Activated CD4-positive, alpha-beta memory T cell treated with anti-CD3 and anti-CD28 coated beads, Interleukin-2, amount 10 ng/mL, durations not matched to agents 7 days and 5 days (primary cell): ENCODE measurements at regions not wholly inside any gene's neighbourhood (a gene's known extent, or its start where the extent isn't known, plus 50 kb on each side); places are given as distances from the start of the nearest gene placed in this dataset.

Source experiments
- CTCF ChIA-PET: fragments of 350-600 bp; sonication (Branson Sonifier 250); formaldehyde crosslinking; loops from one replicate; lab custom pipeline; 2021; ENCODE audit warnings: antibody characterized with exemption, inconsistent platforms; lab: Charles Lee
- POLR2A ChIA-PET: fragments of 350-600 bp; sonication (Branson Sonifier 250); formaldehyde crosslinking; loops from one replicate; lab custom pipeline; 2021; ENCODE audit warnings: antibody characterized with exemption; lab: Charles Lee
- DNase-seq: peaks from one replicate; pipeline ENCODE4 v3.0.0-alpha.2; 2020
- H3K27ac Mint-ChIP-seq: one replicate; pipeline ENCODE4 v1.8.0; 2021; ENCODE audit warnings: mild to moderate bottlenecking, mixed read lengths
- H3K27me3 Mint-ChIP-seq: one replicate; pipeline ENCODE4 v1.8.0; 2021; ENCODE audit warnings: mixed read lengths
- H3K36me3 Mint-ChIP-seq: one replicate; pipeline ENCODE4 v1.8.0; 2021; ENCODE audit warnings: low read depth, mixed read lengths
- H3K4me1 Mint-ChIP-seq: one replicate; pipeline ENCODE4 v1.8.0; 2021; ENCODE audit warnings: mixed read lengths
- H3K4me3 Mint-ChIP-seq: one replicate; pipeline ENCODE4 v1.8.0; 2021; ENCODE audit warnings: mild to moderate bottlenecking, mixed read lengths
- H3K9me3 Mint-ChIP-seq: one replicate; pipeline ENCODE4 v1.8.0; 2021; ENCODE audit warnings: mixed read lengths

- H3K36me3 Mint-ChIP-seq: no peaks in the 10 kb centered on the region
- CTCF ChIA-PET: no interaction called here
- H3K27ac Mint-ChIP-seq: no peak overlapping the region
Observed at GRCh38 chr12:22990501-22990900, 365.5 kb downstream of the ETNK1 start.

DNA sequence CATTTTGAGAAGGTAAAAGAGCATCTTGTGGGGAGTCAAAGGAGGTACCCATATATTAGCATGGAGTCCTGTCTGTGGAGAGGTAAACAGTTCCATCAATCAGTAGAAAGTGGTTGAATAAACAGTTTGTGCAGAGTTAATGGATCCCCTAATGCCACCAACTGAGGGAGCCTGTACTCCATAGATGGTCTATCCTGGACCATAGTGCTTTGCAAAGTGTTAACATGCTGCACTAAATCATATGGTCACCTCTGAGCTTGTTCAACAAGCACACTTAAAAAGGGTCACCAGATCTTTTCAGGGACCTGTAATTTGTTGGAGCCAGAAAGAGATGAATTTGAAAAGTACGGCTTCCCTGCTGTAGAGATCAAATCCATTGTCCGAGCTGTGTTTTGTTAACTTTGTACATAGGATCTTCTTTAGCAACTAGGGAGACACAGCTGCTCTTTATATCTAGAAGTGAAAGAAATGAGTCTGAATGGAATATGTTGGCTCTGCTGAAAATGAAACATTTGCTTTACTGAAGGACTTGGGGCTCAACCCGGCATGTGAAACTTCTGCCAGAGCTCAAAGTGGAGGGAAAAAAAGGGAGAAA lies 366.4 kb downstream of the ETNK1 start:
- no peak for DNase-seq
- Mint-ChIP-seq H3K9me3 (no peaks in the 10 kb centered on the region), H3K36me3 (no peaks in the 10 kb centered on the region), H3K27me3 (no peaks in the 10 kb centered on the region), H3K4me1 (no peaks in the 10 kb centered on the region), H3K4me3 (no peak overlapping the region), H3K27ac (no peak overlapping the region)
- CTCF ChIA-PET: no interaction called here
- POLR2A ChIA-PET: no interaction called here

More at GRCh38 chr12:22990501-22990900, 365.5 kb downstream of the ETNK1 start:
- POLR2A ChIA-PET: no interaction called here
- no peaks in the 10 kb centered on the region for H3K27me3 Mint-ChIP-seq
- no peak overlapping the region for H3K4me3 Mint-ChIP-seq
- no peaks in the 10 kb centered on the region for H3K4me1 Mint-ChIP-seq
- H3K9me3 Mint-ChIP-seq: no peaks in the 10 kb centered on the region
- no peak for DNase-seq

GRCh38 chr12:22993609-22994315 lies 368.8 kb downstream of the ETNK1 start:
- ChIA-PET CTCF (no interaction called here), POLR2A (no interaction called here)
- Mint-ChIP-seq H3K27ac (no peak overlapping the region), H3K4me3 (no peak overlapping the region), H3K9me3 (no peaks in the 10 kb centered on the region), H3K27me3 (no peaks in the 10 kb centered on the region), H3K4me1 (no peaks in the 10 kb centered on the region), H3K36me3 (no peaks in the 10 kb centered on the region)
- no peak for DNase-seq

GRCh38 chr12:22994316-22994675 lies 369.3 kb downstream of the ETNK1 start:
- Mint-ChIP-seq H3K27me3 (no peaks in the 10 kb centered on the region), H3K9me3 (no peaks in the 10 kb centered on the region), H3K4me1 (no peaks in the 10 kb centered on the region), H3K4me3 (no peak overlapping the region), H3K36me3 (no peaks in the 10 kb centered on the region), H3K27ac (no peak overlapping the region)
- DNase-seq: no peak
- ChIA-PET CTCF (no interaction called here), POLR2A (no interaction called here)

DNA sequence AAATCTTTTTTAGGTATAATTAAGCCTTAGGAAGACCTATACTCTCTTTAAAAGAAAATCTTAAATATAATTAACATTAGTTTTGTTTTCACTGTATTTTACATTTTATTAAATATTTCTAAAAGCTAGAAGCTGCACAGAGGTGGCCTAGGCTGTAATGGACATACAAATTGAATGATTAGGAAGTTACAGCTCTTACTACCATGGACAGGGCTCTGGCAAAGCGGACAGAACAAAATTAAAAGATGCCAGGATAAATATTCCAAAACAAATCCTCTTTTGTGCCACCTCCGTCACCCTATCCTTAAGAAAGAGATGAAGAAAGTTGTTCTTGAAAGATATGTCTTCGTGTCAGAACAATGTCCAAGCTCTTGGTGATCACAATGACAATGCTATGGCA lies 376.5 kb downstream of the ETNK1 start:
- no peak for DNase-seq
- H3K27ac Mint-ChIP-seq: no peak overlapping the region
- POLR2A ChIA-PET: no interaction called here
- H3K36me3 Mint-ChIP-seq: no peaks in the 10 kb centered on the region
- CTCF ChIA-PET: no interaction called here
- H3K4me1 Mint-ChIP-seq: no peaks in the 10 kb centered on the region
- no peak overlapping the region for H3K4me3 Mint-ChIP-seq
- H3K9me3 Mint-ChIP-seq: no peaks in the 10 kb centered on the region
- no peaks in the 10 kb centered on the region for H3K27me3 Mint-ChIP-seq

DNA sequence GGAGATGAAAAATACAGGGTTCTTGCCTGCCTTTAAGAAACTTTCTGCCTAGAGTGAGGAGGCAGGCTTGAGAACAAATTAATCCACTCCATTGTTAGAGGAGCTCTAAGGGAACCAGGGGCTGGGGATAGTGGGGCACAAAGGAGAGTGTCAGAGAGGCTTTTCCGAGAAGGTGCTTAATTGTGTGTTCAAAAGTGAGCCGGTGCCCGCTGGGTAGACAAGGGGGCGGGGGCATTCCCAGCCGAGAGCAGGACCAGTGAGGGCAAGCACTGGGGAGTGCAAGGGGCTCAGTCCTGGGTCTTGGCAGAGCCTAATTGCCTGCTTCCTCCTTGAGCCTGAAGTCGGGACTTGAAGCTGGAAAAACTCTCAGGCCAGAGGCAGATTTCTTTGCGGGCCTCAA lies 377.4 kb downstream of the ETNK1 start:
- Mint-ChIP-seq H3K36me3 (no peaks in the 10 kb centered on the region), H3K27ac (no peak overlapping the region), H3K9me3 (no peaks in the 10 kb centered on the region), H3K27me3 (no peaks in the 10 kb centered on the region), H3K4me1 (no peaks in the 10 kb centered on the region), H3K4me3 (no peak overlapping the region)
- CTCF ChIA-PET: no interaction called here
- POLR2A ChIA-PET: no interaction called here
- no peak for DNase-seq

- no peaks in the 10 kb centered on the region for H3K4me1 Mint-ChIP-seq
- DNase-seq: no peak
- H3K27ac Mint-ChIP-seq: no peak overlapping the region
- no peaks in the 10 kb centered on the region for H3K9me3 Mint-ChIP-seq
- H3K36me3 Mint-ChIP-seq: no peaks in the 10 kb centered on the region
- ChIA-PET POLR2A (no interaction called here), CTCF (no interaction called here)
- no peak overlapping the region for H3K4me3 Mint-ChIP-seq
- H3K27me3 Mint-ChIP-seq: no peaks in the 10 kb centered on the region
Observed at GRCh38 chr12:23004473-23005020, 379.6 kb downstream of the ETNK1 start.

- no peak overlapping the region for H3K4me3 Mint-ChIP-seq
- ChIA-PET POLR2A (no interaction called here), CTCF (no interaction called here)
- no peaks in the 10 kb centered on the region for H3K9me3 Mint-ChIP-seq
- H3K36me3 Mint-ChIP-seq: no peaks in the 10 kb centered on the region
- H3K27me3 Mint-ChIP-seq: no peaks in the 10 kb centered on the region
- no peaks in the 10 kb centered on the region for H3K4me1 Mint-ChIP-seq
- no peak overlapping the region for H3K27ac Mint-ChIP-seq
- no peak for DNase-seq
Observed at GRCh38 chr12:23005387-23005786, 380.4 kb downstream of the ETNK1 start.

- ChIA-PET POLR2A (no interaction called here), CTCF (no interaction called here)
- Mint-ChIP-seq H3K36me3 (no peaks in the 10 kb centered on the region), H3K4me1 (no peaks in the 10 kb centered on the region), H3K27ac (no peak overlapping the region), H3K27me3 (no peaks in the 10 kb centered on the region), H3K4me3 (no peak overlapping the region), H3K9me3 (no peaks in the 10 kb centered on the region)
- DNase-seq: no peak
Observed at GRCh38 chr12:23006413-23006812, 381.4 kb downstream of the ETNK1 start.

- H3K27ac Mint-ChIP-seq: no peak overlapping the region
- H3K4me3 Mint-ChIP-seq: no peak overlapping the region
- POLR2A ChIA-PET: no interaction called here
- no peaks in the 10 kb centered on the region for H3K9me3 Mint-ChIP-seq
- no peaks in the 10 kb centered on the region for H3K36me3 Mint-ChIP-seq
- H3K4me1 Mint-ChIP-seq: no peaks in the 10 kb centered on the region
- no peak for DNase-seq
- no peaks in the 10 kb centered on the region for H3K27me3 Mint-ChIP-seq
- CTCF ChIA-PET: no interaction called here
Observed at GRCh38 chr12:23008623-23009022, 383.7 kb downstream of the ETNK1 start.

GRCh38 chr12:23014749-23015148 lies 389.8 kb downstream of the ETNK1 start:
- DNase-seq: no peak
- H3K27me3 Mint-ChIP-seq: no peaks in the 10 kb centered on the region
- H3K36me3 Mint-ChIP-seq: no peaks in the 10 kb centered on the region
- POLR2A ChIA-PET: no interaction called here
- no peaks in the 10 kb centered on the region for H3K9me3 Mint-ChIP-seq
- H3K4me1 Mint-ChIP-seq: no peaks in the 10 kb centered on the region
- CTCF ChIA-PET: no interaction called here
- H3K4me3 Mint-ChIP-seq: no peak overlapping the region
- no peak overlapping the region for H3K27ac Mint-ChIP-seq

DNA sequence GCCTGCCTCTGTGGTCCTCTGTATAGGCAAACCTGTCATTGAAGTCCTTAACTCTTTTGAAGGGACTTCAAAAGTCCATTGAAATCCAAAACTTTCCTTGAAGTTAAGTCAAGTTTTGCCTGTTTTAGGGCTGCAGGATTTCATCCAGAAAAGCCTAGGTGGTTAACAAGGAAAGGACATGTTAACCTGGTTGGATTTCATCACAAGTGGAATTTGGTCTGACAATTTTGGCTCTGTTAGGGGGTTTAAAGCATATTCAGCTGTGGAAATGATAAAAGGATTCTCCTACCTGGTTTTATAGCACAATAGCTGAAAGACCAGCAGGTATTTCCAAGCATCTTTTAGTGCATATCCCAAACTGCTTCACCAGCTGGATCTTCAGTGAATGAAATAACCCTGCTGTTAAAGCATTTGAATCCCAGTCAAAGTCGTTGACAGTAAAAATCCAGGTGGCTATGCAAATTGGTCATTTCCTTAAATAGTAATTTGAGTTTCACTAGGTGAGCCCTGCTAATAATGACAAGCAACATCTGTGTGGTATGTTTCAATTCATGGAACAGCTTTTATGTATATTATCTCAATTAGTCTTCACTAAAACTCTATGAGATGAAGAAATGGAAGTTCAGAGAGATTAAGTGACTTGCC lies 400.5 kb downstream of the ETNK1 start:
- no peak overlapping the region for H3K4me3 Mint-ChIP-seq
- H3K36me3 Mint-ChIP-seq: no peaks in the 10 kb centered on the region
- no peak overlapping the region for H3K27ac Mint-ChIP-seq
- no peak for DNase-seq
- ChIA-PET POLR2A (no interaction called here), CTCF (no interaction called here)
- H3K9me3 Mint-ChIP-seq: no peaks in the 10 kb centered on the region
- no peaks in the 10 kb centered on the region for H3K27me3 Mint-ChIP-seq
- no peaks in the 10 kb centered on the region for H3K4me1 Mint-ChIP-seq

- CTCF ChIA-PET: no interaction called here
- H3K27me3 Mint-ChIP-seq: no peaks in the 10 kb centered on the region
- no peak overlapping the region for H3K27ac Mint-ChIP-seq
Observed at GRCh38 chr12:23028158-23028802, 403.3 kb downstream of the ETNK1 start.

More at GRCh38 chr12:23028158-23028802, 403.3 kb downstream of the ETNK1 start:
- Mint-ChIP-seq H3K9me3 (no peaks in the 10 kb centered on the region), H3K36me3 (no peaks in the 10 kb centered on the region), H3K4me3 (no peak overlapping the region), H3K4me1 (no peaks in the 10 kb centered on the region)
- no peak for DNase-seq
- POLR2A ChIA-PET: no interaction called here
